HG02970 (cell line): ENCODE measurements at regions not wholly inside any gene's neighbourhood (a gene's known extent, or its start where the extent isn't known, plus 50 kb on each side); places are given as distances from the start of the nearest gene placed in this dataset.

Source experiments
- ATAC-seq: cut with Tn5 transposase; IDR thresholded peaks from one replicate; pipeline ENCODE4 v1.9.1; 2021; ENCODE audit warnings: mild to moderate bottlenecking, moderate library complexity, moderate number of reproducible peaks; ENCODE audit not compliant: unreplicated experiment, low FRiP score

DNA sequence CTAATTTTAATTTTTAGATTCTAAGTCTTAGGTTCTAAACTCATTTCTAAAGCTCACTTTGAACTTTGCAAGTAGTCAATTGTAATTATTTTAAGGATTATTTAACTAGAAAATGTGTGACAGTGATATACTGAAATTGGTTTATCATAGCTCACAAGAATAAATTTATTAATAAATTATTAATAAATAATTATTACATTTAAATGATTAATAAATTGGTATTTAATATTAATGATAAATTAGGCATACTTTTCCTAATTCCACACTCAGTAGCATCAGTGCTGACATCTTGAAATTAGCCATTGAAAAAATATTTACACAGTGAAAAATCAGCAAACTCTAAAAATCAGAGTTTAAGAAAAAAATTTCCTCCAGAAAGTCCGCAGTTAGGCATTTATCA is 433.7 kb downstream of the FIGN start:
- ATAC-seq = no peak

DNA sequence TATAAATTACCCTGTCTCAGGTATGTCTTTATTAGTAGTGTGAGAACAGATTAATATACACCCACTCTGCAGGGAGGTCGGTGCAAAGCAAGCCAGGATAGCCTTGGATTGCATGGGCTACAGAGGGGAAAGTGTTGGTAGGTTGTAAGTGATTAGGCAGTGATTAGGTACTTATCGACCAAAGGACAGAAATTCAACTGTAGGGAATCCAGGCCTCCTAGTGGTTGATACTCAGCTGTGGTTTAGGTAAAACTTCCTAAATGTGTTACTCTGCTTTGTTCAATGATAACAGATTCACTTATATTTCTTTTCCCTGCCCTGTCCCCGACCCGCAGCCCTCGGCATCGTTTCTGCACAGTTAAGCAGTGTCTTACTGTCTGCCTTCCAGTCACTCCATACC is 444.0 kb downstream of the FIGN start:
- ATAC-seq = no peak

DNA sequence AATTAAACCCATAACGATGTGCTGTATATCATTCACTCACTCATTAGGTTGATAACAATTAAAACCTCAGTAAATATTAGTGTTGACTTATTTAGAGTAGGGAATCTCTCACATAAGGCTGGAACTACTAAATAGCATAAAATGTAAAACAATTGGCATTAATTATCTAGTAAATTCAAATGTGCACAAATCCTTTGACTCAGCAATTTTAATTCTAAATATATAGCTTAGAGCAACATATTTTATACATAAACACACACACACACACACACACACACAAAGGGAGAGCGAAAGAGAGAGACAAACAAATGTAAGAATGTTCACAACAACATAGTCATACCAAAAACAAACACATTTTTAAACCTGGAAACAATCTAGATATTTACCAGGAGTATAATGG is 443.1 kb upstream of the KCNH7 start:
- ATAC-seq = no peak

DNA sequence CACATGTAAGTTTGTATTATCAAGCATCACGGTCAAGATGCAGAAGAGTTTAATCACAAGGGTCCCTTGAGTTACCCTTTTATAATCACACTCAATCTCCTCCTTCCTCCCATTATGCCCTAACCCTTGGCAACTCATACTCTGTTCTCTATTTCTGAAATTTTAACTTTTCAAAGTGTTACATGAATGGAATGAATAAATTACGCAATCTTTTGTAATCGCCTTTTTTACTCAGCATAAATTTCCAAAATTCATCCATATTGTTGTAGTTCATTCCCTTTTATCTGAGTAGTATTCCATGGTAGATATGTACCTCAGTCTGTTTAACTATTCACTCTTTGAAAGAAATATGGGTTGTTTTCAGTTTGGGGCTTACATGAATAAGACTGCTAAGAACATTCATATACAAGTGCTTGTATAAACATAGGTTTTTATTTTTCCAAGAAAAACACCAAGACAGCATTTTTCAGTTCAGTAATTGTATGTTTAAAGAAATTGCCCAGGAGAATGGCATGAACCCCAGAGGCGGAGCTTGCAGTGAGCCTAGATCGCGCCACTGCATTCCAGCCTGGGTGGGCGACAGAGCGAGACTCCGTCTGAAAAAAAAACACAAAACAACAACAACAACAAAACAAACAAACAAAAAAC is 430.9 kb upstream of the KCNH7 start:
- ATAC-seq = no peak

DNA sequence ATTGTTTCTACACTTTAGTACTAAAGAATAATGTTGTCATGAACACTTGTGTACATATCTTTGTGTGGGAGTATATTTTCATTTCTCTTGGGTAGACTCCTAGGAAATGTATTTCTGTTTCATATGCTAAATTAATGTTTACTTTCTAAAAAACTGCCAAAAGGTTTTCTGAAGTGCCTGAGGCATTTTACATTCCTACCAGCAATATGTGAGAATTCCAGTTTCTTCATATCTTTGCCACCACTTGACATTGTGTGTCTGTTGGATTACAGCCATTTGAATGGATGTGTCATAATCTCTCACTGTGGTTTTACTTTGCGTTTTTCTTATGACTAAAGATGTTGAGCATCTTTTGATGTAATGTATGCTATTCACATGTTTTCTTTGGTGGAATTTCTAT is 428.2 kb upstream of the KCNH7 start:
- ATAC-seq = no peak

DNA sequence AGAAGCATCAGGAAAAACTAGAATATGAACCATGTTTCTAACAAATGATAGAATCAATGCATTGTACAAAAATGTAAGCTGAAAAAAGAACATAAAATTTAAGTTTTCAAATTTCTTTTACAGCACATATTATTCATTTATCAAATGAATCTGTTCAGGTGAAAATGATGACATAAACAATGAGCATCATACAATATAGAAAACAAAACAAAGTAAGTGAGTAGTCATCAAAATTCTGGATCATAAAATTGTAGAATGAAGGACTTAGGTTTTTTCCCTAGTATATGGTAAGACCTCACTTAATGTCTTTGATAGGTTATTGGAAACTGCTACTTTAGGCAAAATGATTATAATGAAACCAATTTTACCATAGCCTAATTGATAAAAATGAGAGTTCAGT is 427.0 kb upstream of the KCNH7 start:
- no peak for ATAC-seq

DNA sequence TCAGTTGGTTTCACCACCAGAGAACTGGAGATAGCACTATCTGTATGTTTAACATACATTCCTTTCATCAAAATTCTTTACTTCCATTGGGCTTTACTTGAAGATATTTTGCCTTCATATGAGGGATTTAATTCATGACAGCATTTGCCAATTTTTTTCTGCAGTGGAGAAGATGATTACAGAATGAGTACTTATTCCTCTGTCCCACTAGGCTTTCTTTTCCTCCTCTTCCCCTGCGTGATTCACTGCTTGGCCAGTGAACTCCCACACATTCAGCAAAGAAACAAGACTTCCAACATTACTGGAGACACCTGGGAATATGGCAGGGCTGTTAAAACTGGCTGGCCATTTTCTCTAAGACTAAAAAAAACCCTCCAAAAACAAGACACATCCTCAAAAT is 425.8 kb upstream of the KCNH7 start:
- ATAC-seq = no peak

DNA sequence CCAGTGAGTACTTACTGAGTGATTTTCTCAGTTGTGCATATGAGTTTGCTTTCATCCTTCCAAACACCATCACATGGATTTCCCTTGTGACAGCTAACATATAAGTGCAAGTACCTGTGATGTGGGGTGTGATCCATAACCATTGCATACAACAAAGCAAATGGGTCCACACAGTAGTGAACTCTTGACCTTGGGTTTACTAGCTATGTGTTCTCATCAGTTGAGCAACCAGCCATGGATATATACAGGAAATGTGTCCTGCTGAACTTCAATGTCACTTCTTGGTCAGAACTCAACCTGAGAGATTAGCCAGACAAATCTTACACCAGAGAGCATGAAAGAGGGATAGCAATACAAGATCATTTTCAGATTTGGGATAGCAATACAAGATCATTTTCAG is 420.9 kb upstream of the KCNH7 start:
- ATAC-seq = no peak

DNA sequence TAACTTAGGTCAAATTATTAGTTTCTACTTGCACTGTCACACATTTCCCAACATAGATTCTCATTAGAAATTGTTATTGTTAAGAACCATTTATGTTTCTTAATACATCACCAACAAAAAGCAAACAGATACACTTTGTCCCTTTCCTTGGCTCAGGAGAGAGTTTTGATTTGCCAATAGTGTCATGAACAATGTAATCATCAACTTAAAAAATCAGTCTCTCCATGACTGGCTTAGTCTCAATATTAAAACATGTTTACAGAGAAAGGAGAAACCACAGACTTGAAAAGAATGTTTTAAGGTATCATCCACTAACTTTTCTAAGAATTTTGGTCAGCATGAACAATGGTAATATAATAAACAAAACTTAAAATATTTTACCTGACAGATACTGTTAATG is 416.5 kb upstream of the KCNH7 start:
- no peak for ATAC-seq

DNA sequence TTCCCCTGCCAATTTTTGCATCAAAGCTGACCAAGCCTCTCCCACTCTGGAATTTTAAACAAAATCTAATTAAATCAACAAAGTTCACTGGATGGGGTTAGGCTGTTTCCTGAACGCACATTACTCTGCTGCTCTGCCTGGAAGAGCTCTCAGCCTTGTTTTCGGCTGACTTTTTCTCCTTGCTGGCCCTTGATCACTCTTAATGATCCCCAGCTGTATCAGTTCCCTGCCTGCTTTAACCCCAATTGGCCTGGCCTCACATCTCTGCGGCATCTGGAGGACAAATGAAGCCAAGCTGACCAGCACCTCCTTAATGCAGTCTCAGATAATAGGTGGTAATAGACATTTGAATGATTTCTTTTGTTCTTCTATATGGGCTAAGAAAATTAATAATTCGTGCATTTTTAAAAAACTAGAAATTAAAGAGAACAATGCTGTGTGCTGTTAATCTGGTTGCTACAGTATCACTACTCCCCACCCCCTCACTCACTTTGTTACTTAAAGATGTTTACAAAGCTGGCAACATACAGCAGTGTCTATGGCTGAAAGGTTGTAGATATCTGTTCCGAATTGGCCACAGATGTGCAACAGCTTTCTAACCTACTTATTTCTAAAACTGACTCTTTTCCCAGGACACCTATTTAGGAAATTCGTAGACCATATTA is 415.2 kb upstream of the KCNH7 start:
- no peak for ATAC-seq

DNA sequence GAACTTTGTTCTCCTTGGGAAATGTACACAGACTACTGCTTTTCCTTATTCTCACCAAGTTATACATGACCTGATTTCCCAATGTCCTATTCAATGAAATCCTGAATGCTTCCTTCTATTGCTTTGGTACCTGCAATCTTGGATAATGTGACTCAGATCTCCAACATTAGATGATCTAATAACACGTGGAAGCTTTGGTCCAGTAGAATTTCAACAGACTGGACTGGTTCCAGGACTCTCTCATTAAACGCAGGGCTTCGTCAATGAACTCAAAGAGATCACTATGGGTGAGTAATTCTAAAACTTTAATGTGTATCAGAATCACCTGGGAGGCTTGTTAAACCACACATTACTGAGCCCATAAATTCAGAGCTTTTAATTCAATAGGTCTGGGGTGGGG is 413.6 kb upstream of the KCNH7 start:
- ATAC-seq = no peak

DNA sequence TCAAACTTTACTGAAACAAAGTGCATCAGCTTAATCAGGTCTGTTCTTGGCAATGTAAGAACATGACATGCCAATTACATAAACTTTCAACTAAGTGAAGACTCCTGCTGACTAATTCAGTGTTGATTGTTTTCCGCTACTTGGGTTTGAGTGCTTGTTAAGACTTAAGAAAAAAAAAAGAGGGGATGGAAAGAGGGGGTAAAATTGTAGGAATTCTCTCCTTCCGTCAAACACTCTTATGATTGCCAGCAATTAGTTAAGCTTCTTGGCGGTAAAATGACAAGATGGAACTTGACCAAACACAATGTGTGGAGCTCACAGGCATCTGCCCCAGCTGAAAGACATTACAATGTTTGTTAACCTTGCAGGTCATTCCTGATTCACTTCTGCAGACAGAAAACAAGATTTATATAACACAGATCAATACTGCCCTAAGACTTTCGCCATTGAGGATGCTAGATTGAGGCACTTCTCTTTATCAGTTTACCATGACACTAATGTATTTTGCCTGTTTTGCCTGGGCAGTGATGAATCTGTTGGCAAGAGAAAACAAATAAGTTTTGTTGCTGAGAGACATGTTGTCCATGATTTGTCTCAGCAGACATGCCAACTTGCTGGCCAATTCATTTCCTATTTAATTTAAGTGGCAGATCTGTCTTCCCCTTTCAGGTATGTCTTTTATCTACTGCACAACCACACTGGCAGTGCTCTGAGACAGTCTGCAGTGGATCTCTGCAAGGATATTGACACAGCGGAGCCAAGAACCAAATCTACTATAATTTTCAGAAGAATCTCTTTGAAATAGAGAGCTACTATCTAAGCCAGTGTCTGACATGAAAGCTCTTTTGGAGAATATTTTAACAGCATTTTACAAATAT is 410.0 kb upstream of the KCNH7 start:
- ATAC-seq = no peak

DNA sequence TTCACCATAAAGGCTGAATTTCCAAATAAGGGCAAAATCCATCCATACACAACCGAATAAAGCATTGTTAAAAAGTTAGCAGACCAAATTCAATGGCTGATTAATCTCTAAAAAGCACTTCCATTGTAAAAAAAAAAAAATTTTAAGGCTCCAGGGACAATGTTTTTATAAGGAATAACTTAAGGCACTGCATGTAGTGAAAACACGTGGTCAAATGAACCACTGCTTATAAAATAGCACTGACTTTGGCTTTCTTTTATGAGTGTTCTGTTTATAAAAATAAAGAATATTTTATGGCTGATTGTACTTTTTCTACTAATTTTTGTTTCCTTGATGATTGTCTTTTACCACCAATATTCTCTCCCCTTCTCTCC is 409.3 kb upstream of the KCNH7 start:
- no peak for ATAC-seq

DNA sequence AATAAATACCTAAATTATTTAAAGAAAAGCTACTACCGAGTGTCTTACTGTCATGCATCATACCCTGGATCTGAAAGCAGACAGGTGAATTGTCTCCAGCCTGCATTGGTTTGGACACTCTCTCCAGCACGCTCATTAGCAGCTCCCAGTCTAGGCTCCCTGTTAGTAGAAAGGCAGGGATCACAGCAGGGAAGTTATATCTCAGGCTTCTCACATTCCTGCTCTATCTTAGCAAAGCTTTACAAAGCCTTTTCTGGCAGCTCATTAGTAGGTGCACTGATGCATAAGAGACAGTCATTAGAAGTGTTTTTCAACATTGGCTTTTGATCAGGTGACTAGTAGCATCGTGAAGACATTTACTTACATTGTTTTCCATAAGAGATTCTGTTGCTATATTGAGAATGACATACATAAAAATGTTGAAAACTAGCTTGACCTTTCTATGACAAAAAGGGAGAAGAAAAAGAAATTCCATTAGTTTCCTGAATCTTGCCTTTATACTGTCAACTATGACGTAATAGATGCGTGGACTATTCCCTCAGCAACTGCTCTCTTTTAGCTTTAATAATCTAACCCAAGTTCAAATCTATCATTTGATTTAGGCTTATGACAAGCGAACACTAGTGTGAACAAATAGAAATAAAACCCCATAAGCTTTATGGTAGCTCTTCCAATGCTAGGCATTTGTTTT is 408.7 kb upstream of the KCNH7 start:
- no peak for ATAC-seq

DNA sequence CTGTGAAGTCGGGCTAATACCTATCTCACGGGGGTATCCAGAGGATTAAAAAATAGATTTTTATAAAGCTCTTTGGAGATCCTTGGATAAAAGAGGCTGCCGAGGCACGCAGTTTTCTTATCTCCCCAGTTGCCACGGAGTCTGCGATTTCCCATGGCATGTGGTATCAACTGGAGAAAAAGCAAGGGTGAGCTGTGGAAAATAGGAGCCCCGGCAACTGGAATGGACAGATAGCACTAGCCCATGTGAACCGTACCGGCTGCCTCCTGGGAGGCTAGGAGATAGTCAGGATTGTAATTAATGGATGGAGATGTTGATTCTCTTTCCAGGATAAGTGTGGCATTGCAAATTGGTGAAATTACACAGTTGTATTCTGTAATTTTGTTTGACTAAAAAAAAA is 407.6 kb upstream of the KCNH7 start:
- no peak for ATAC-seq

DNA sequence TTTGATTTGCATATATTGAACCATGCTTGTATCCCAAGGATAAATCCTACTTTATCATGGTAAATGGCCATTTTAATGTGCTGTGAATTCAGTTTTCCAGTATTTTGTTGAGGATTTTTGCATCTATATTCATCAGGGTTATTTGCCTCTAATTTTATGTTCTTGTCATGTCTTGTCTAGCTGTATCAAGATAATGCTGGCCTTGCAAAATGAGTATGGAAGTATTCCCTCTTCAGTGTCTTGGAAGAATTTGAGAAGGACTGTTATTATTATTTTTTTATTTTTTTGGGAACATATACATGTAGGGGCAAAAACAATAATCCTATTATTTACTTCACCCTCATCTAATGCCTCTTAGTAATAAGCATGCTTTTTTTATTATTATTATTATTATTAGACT is 398.0 kb upstream of the KCNH7 start:
- no peak for ATAC-seq

DNA sequence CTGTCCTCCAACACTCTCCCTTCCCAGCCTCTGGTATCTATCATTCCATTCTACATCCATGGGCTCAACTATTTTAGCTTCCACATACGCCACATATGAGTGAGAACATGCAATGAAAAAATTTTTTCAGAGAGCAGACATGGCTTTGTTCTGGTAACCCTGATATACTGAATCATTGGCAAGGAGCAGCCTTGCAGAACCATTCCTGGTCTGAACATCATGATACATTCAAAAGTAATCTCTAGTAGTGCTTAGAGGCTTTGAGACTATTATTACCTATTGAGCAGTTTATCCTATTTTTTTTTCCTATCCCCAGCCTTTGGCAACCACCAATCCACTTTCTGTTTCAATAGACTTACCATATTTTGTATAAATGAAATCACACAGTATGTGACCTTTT is 393.1 kb upstream of the KCNH7 start:
- ATAC-seq = no peak

DNA sequence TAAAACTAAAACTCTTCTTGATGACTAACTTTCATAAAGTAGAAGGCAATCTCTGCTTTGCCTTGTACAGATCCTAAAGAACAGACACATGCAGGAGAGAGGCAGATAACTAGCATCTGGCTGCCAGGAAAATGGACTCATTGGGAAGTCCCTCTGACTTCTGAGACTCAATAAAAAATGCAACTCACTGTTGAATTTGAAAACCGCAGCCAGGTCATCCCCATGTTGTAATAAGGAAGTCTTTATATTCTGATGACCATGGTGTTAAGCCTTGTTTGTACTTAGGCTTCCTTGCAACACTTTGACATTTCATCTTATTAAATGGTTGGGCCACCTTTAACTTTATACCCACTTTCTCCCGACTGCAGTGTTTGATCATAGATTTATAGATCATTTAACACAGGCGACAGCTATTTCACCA is 375.1 kb upstream of the KCNH7 start:
- ATAC-seq = no peak

DNA sequence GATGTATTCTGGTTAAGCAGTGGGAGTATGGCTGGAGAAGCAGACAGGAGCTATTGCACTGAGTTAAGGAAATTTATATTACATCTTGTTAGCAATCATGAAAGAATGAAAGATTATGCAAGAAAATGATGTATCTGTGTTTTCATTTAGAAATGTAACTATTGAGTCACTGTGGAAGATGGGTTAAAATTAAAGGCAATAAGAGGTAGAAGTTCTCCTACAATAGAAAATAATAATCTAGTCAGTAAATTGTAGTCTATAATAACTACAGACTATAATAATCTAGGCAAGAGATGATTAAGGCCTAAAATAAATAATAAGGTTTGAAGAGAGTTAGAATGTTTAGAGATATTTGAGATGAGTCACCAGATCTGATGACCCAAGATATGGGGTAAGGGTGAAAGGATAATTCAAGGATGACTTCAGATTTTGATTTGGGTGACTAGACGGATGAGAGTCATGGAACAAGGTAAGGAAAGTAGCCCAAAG is 371.9 kb upstream of the KCNH7 start:
- no peak for ATAC-seq

DNA sequence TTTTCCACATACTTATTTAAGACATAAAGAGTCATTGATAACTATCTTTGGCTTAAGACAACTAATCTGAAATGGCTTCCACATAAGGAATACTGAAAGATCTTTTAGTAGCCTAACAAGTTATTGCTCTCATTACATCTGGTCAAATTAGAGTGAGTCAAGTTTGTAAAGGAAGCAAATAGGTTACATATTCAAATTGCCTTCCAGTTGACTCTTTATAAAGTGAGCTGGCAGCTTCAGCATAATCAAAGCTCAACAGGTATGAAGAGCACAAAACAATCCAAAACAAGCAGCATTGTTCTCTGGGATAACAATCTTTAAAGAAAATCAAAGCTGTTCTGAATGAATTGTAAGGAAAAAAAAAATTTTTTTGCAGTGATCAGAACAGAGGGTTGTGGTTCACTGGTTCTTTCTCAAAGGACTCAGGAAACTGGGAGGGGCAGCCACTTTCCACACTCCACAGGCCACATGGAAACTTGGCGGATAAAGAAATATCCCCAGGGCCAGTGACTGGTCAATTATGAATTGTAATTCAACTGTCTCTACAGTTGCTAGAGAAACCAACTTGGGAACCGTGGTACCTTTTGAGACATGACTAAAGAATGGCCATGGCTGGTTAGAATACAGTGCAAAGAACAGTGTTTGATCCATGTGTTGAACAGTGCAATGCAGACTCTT is 369.3 kb upstream of the KCNH7 start:
- ATAC-seq = no peak
